Mucosa of descending colon (tissue), 3 donors: ENCODE measurements at regions not wholly inside any gene's neighbourhood (a gene's known extent, or its start where the extent isn't known, plus 50 kb on each side); places are given as distances from the start of the nearest gene placed in this dataset.

ENCODE experiments used
- ATAC-seq: fragments of 200-7000 bp; cut with Tn5 transposase; one replicate; pipeline ENCODE4 v1.9.1; 2020; ENCODE audit warnings: mild to moderate bottlenecking, moderate library complexity
- DNase-seq, 3 donors: peaks; one replicate each; pipeline ENCODE4 v3.0.0-alpha.2; 2020
- H3K36me3 ChIP-seq: fragments of 200-600 bp; one replicate; pipeline ENCODE4 v1.8.0; 2021; ENCODE audit warnings: low read depth, mild to moderate bottlenecking
- H3K4me1 ChIP-seq: fragments of 200-600 bp; one replicate; pipeline ENCODE4 v1.8.0; 2021; ENCODE audit warnings: low read depth, mild to moderate bottlenecking
- H3K4me3 ChIP-seq: fragments of 200-600 bp; one replicate; pipeline ENCODE4 v1.8.0; 2021; ENCODE audit warnings: mild to moderate bottlenecking
- H3K9me3 ChIP-seq: fragments of 200-600 bp; one replicate; pipeline ENCODE4 v1.8.0; 2021; ENCODE audit warnings: mild to moderate bottlenecking
- CTCF ChIP-seq: fragments of 200-600 bp; IDR thresholded peaks from one replicate; pipeline ENCODE4 v1.8.0; 2022; ENCODE audit warnings: antibody characterized with exemption, mild to moderate bottlenecking
- intact Hi-C, 2 donors: fragments of 100-400 bp; cut with DNase I in 1 of 2; cut with micrococcal nuclease in 1 of 2; formaldehyde crosslinking; loops; one replicate each; pipeline versions ENCODE4 v1.11.0 to v1.11.1; 2022; cut with DNase I, micrococcal nuclease
- donor health status: DM: no; HTN: no; CAD: no; lungs with moderate emphysema.
- donor health status: DM: no; HTN: no; CAD: no.
- donor health status: DM: no; HTN: yes; CAD: no.

DNA sequence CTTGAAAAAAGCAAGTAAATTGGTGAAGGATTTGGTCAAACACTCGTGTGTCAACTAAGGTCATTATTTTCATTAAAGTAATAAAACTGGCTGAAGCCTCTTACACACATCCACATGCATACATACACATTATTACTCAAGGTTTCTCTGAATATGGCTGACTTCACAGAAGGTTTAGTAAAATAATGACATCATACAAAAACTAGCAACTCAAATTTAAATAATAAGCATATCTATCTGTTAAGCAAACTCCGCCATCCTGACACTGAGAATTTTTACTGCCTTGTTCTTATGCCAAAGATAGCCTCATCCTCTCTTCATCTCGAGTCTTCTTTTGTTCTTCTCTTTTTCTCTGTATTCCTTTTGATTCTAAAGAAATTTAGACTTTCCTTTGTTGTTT lies 739.1 kb downstream of the GBE1 start:
- no peak for DNase-seq
- no peaks in the 10 kb centered on the region for H3K4me1 ChIP-seq
- H3K4me3 ChIP-seq, result no peak overlapping the region
- H3K9me3 ChIP-seq, result no peaks in the 10 kb centered on the region
- TF ChIP-seq CTCF, result no peak
- H3K36me3 ChIP-seq, result no peaks in the 10 kb centered on the region
- no peak for ATAC-seq
- intact Hi-C loops, result no loop called here

DNA sequence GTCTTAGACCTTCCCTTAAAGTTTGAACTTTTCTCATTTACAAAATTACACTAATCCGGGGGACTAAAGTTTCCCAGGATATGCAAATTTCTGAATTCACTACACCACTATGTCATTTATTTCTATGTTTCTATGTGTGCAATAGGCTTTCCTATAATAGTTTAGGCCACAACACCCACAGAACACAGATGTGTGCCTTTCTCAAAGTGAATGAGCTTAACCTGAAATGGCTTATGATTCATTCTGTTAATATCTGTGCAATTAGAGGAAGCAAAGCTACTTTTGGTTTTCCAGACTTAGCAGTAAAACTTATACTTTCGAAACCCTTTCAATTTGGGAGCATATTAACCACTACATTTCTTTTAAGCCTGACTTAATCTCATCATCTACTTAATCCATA lies 748.1 kb downstream of the GBE1 start:
- H3K4me1 ChIP-seq, result no peaks in the 10 kb centered on the region
- no peak for ATAC-seq
- peaks cover 3% of the 10 kb centered on the region for H3K9me3 ChIP-seq
- intact Hi-C loops, result no loop called here
- H3K36me3 ChIP-seq, result no peaks in the 10 kb centered on the region
- H3K4me3 ChIP-seq, result no peak overlapping the region
- no peak for DNase-seq
- TF ChIP-seq CTCF, result no peak

DNA sequence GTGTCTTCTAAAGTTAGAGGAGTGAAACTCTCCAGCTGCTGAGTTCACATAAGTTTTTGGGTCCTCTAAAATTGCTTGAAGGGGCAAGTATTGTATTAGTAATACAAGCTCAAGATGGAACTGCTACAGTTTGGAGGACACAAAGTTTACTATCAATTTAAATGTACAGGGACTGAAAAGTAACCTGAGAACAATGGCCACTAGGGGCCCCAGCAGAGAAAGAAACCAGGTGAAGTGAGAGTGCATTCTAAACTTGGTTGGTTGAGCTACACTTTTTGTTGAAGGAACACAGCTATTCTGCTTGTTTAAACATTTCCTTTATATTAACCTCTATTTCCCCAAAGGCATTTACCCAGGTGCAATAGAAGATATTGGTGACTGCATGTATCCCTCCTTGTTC lies 755.5 kb downstream of the GBE1 start:
- no peak for ATAC-seq
- no peak for DNase-seq
- Histone ChIP-seq H3K36me3 (no peaks in the 10 kb centered on the region), H3K9me3 (peaks cover 2% of the 10 kb centered on the region), H3K4me3 (no peak overlapping the region), H3K4me1 (no peaks in the 10 kb centered on the region)
- intact Hi-C loops, result no loop called here
- no peak for TF ChIP-seq CTCF

DNA sequence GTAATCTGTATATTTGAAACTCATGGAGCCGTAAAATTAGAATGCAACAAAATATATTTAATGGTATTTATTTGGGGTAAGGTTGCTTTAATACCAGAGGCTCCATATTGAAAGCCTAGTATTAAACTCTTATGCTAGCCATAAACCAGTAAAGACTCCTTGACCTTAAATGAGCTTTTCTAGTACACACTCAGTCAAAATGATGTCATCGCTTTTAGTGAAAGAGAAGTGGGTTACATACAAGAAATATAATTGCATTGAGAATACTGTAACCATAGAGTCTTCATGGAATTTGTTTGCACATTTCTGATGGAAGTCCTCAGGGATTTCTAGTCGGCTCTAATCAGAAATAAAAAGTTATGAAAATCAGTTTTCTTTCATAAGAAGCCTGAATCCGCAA lies 757.6 kb downstream of the GBE1 start:
- Histone ChIP-seq H3K9me3 (no peaks in the 10 kb centered on the region), H3K36me3 (no peaks in the 10 kb centered on the region), H3K4me3 (no peak overlapping the region), H3K4me1 (no peaks in the 10 kb centered on the region)
- intact Hi-C loops, result no loop called here
- no peak for DNase-seq
- TF ChIP-seq CTCF, result no peak
- no peak for ATAC-seq

GRCh38 chr3:81003008-81003645 lies 758.3 kb downstream of the GBE1 start:
- ATAC-seq (no peak), DNase-seq (no peak)
- Histone ChIP-seq H3K36me3 (no peaks in the 10 kb centered on the region), H3K9me3 (no peaks in the 10 kb centered on the region), H3K4me1 (no peaks in the 10 kb centered on the region), H3K4me3 (no peak overlapping the region)
- TF ChIP-seq CTCF, result no peak
- intact Hi-C loops, result no loop called here

- intact Hi-C loops, result no loop called here
- Histone ChIP-seq H3K4me3 (no peak overlapping the region), H3K4me1 (no peaks in the 10 kb centered on the region), H3K36me3 (no peaks in the 10 kb centered on the region), H3K9me3 (no peaks in the 10 kb centered on the region)
- ATAC-seq (no peak), DNase-seq (no peak)
- no peak for TF ChIP-seq CTCF
These were observed 762.0 kb downstream of the GBE1 start for GRCh38 chr3:80999481-80999880.
